D341Med (cell line): ENCODE measurements at regions not wholly inside any gene's neighbourhood (a gene's known extent, or its start where the extent isn't known, plus 50 kb on each side); places are given as distances from the start of the nearest gene placed in this dataset.
"Not testable (repeated sequence)": the region's sequence is repeated elsewhere in the genome, so short reads cannot be mapped to it uniquely, and the experiment has no call there.

Experiments
- DNase-seq: peaks from one replicate; pipeline ENCODE4 v3.0.0; 2012; ENCODE audit warnings: low spot score

DNA sequence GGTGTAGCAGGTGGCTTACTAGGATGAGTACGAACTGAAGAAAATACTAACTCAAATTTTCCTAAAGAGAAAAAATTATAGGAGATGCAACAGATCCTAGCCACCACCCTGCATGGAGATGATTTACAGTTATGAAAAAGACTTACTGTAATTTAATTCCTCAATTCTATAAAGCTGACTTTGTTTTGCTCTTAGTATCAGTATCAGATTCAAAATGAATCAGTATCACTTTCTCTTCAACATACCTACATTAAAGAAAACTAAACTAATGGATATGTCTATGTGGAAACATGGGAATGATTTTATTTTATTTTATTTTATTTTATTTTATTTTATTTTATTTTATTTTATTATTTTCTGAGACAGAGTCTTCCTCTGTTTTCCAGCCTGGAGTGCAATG is 525.8 kb downstream of the NLGN4X start:
- DNase-seq = no peak

DNA sequence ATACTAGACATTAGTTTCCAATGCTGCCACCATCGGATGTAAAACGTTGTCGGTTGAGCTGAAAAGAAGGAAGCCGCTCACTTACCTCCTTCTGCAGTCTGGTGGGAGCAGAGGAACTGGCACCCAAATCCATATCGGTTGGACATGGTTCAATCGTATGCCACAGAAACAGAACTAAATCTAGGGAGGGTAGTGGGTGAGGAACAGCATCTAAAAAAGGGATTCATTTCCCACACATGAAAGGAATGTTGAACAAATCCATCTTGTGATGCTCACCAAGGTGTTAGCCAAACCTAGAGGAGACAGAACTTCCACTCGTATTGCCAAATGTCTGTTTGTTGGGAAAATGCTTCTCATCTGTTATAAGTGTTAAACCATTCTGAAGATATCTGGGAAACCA is 532.7 kb downstream of the NLGN4X start:
- no peak for DNase-seq

DNA sequence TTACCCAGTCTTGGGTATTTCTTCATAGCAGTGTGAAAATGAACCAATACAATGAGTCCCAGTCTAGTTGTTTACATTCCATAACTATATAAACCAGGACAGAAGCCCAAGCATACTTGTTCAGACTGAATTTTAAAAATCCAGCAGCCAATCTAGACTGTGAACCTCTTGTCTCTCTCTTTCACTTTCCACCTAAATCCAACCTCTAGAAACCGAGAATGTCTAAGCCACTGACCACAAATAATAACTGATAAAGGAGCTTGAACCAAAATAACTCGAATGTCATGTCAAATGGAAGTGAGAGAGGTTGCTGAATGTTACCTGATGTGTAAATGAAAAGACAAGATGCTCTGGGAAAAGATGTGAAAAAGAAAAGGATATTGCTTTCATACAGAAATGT is 544.7 kb downstream of the NLGN4X start:
- DNase-seq = no peak

DNA sequence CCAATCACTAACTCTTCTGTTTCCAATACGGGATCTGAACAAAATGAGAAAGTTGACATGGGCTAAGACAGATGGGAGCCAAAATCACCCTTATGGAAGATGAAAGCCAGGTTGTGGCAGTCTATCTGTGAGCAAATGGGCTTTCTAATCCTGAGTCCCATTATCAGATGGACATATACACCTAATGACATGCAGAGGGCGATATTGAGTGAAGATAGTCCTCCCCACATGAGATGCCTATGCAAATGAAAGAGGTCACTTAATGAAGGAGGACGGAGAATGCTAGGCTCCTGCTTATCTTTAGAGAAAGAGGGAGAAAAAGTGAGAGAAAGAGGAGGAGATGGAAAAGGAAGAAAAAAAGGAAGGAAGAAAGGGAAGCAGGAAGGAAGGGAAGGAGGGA is 547.5 kb downstream of the NLGN4X start:
- DNase-seq = peak; percentile 32

DNA sequence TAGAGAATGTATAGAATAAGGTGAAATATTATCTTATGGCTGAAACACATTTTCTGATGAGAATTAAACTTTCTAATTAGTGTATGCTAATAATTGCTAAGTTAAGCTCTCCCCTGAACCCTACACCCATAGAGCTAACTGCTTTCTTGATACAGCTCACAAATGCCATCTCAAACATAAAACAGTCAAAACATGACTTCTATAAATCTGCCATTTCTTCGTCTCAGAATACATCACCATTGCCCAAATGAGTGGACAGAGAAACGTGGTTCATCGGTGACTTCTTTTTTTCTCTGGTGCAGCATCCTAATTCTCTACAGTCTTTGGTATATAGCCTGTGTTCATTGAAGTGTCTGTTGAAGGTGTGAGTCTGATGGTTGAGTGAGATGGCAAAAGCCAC is 554.6 kb downstream of the NLGN4X start:
- DNase-seq = no peak

DNA sequence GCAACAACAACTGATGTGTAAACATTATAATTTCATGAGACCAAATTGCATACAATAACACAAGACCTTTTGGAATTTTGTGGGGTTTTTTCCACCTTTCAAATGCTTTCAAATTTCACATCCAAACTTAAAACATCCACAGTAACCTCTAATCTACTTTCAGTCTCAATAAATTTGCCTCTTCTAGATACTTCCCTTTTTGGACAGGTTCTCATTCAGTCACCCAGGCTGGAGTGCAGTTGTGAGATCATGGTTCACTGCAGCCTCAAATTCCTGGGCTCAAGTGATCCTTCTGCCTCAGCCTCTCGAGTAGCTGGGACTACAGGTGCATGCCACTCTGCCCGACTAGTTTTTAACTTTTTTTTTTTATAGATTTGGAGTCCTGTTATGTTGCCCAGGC is 556.6 kb downstream of the NLGN4X start:
- DNase-seq = no peak

DNA sequence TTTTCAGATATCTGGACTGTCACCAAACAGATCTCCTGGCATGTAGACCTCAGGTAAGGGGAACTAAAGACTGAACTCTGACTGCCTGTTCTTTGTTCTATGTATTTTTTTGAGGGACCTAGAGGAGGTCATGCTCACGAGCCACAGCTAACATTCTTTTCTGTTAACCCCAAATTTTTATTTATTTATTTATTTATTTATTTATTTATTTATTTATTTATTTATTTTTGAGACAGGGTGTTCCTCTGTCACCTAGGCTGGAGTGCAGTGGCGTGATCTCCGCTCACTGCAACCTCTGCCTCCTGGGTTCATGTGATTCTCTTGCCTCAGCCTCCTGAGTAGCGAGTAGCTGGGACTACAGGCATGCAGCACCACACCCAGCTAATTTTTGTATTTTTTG is 562.0 kb downstream of the NLGN4X start:
- not testable (repeated sequence) for DNase-seq

DNA sequence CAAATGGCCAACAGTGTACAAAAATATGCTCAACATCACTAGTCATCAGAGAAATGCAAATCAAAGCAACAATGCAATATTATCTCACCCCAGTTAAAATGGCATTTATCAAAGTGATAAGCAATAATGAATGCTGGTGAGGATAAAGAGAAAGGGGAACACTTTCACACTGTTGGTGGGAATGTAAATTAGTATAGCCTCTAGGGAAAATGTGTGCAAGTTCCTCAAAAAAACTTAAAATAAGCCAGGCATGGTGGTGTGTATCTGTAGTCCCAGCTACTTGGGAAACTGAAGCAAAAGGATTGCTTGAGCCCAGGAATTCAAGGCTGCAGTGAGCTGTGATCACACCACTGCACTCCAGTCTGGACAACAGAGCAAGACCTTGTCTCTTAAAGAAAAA is 572.1 kb downstream of the NLGN4X start:
- no peak for DNase-seq

DNA sequence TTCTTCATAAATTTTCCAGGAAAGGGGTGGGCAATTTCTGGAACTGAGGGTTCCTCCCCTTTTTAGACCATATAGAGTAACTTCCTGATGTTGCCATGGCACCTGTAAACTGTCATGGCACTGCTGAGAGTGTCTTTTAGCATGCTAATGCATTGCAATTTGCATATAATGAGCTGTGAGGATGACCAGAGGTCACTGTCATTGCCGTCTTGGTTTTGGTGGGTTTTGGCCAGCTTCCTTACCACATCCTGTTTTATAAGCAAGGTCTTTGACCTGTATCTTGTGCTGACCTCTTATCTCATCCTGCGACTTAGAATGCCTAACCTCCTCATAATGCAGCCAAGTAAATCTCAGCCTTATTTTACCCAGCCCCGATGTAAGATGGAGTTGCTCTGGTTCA is 577.8 kb downstream of the NLGN4X start:
- no peak for DNase-seq

DNA sequence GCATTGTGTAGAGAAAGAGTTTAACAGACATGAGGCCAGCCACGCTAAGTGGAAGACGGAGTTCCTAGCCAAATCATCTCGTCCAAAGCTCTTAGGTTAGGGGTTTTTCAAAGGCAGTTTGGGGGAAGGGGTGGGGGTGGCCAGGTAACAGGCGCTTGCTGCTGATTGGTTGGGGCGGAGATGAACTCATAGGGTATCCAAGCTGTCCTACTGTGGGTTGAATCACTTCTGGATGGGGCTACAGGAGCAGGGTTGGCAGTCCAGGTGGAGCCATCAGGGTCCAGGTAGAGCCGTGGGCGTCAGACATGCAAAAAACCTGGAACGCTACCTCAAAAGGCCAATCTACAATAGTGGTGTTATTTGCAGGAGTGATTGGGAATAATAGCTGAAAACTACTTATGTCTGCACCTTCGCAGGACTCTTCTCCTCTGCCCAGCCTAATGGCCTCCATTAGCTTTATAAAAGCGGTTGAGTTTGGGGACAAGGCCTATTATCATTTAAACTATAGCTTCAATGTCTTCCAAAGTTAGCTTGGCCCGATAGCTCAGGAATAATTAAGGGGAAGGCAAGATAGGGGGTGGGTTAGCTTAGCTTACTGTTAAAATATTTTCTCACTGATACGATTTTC is 579.6 kb downstream of the NLGN4X start:
- DNase-seq = no peak

DNA sequence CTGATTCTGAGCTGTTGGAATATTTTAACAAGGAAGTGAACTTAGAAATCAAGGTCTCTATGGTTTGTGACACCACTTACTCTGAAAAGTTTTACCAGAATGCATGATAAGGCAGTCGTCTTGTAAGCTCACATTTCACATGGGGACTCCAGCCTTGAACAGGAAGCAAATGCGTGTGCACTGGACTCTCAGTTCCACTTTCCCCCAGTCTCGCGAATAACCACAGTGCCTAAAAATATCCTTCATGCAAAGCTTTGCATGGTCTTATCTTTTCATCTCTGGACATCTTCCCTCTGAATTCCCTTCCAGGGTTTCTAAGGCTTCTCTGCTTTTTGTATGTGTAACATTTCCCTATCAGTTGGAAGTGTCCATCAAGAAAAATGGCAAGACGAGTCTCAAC is 581.8 kb downstream of the NLGN4X start:
- no peak for DNase-seq

DNA sequence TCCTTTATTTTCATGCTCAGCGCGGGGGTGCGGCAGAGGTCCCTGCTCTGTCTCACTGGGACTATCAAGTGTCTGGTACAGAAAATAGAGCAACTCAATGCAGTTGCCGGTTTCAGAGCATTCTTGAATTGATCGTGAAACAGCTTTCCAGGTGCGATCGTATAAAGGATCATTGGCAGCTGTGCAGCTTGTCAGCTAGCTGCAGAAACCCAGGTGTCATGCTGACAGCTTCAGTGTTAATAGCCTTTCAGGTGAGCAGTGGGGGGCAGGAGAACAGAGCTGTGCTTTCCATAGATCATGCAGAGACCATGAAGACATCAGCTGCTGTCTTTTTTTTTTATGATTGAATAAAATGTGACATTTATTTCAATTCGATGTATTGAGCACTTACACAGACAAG is 583.9 kb downstream of the NLGN4X start:
- DNase-seq = no peak

DNA sequence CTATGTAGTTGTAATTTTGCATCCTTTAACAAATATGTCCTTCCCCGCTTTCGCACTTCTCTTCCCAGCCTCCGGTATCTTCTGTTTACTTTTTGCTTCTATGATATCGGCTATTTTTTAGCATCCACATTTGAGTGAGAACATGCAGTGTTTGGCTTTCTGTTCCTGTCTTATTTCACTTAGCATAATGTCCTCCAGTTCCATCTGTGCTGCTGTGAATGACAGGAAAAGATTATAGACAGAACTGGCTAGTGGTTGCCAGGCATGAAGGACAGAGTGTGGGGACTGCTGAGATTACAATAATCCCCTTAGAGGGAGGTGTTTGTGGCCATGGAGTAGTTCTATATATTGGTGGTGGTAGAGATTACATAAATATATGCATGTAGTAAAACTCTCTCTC is 588.6 kb downstream of the NLGN4X start:
- DNase-seq = no peak

DNA sequence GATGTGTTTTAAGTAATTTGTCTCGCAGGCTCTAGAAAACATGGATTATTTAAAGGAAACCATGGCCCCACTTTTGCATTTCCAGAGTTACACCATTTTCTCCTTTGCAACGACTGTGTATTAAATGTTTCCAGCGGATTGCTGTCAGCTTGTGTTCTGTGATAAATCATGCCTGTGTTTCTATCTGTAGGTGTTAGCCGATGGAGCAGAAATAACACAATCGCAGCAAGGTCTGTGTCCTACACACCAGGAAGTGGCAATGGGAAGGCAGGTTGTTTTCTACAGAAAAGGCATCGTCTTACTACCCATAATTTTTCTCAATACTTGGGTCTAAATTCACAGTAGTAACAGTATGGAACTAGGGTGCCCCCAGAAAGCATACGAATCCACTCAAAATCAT is 590.1 kb downstream of the NLGN4X start:
- no peak for DNase-seq

DNA sequence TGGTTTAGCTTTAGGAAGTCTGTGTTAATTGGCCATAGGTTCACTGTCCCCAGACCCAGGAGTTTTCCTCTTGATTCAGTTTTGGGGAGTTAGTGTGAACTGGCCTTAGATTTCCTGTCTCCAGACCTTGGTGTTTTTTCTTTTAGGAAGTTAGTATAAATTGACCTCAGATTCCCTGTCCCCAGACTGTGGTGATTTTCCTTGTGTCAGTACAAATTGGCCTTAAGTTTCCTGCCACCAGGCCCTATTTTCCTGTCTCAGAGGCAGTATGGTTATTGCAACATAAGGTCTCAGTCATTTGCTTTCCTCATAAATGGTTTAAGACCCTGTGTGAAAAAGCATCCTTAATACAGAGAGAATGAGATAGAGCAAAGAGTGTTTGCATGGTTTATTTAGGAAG is 595.8 kb downstream of the NLGN4X start:
- no peak for DNase-seq

DNA sequence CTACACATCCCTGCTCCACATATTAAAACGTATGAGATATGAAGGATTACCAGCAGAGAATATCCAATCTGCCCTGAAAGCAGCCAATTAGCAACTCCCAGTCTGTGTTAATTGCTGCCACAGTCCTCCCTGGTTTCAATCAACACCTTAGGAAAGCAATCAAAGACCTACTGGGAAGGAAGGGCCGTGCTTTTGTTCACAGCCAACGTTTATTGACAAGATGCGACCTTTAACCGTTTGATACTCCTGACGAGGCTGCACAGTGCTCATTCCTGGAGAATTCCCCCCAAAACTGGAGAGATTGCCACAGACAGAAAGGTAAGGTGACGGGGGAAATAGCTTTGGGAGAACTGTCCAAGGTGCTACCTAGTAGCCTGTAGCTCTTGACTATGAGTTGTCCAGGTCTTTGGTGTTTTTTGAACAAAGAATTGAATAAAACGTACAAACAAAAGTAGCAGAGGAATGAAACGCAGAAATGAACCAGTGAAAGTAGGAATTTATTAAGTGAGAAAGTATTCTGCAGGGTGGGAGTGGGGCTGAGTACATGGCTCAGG is 596.5 kb downstream of the NLGN4X start:
- no peak for DNase-seq

DNA sequence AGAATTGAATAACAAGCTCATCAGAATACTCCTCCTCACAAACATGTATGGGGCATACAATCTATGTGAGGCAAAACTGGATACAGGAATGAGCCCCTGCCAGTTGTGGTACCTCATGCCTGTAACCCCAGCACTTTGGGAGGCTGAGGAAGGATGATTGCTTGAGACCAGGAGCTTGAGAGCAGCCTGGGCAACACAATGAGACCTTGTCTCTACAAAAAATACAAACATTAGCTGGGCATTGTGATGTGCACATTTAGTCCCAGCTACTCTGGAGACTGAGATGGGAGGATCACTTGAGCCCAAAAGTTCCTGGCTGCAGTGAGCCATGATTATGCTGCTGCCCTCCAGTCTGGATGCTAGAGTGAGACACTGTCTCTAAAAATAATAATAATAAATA is 611.0 kb downstream of the NLGN4X start:
- no peak for DNase-seq

DNA sequence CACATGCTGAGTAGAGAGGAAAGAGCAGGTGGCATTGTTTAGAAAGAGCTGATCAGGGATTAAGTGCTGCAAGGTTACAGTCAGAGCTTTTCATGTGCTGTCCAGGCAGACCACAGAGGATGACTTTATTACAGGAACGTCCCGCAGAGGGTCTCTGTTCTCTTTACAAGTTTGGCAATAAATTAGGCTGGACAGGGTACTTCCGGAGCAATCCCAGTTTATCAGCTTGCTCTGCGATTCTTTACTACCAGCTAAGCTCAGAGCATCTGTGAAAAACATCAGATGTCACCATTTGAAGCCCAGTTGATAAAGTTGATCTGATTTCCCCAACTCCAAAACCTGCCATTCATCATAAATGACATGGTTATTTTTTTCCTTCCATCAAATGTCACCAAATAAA is 633.1 kb downstream of the NLGN4X start:
- peak; percentile 4 for DNase-seq

DNA sequence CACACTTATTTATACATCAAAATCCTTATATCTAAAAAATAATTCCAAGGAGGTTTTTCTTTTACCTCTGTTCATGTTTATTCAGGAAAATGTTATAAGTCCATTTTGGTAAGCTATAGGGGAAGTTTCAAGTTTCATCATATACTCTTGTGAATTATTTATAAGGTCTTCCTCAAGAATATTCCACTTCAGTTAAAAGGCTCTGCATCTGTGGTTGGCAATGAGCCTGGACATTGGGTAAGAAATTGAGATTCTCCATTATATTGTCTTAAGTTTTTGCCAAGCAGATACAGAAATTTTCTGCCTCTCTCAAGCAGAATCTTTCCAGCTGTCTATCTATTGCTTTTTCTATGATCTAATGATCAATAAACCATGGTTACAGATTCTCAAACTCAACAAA is 641.9 kb downstream of the NLGN4X start:
- no peak for DNase-seq

DNA sequence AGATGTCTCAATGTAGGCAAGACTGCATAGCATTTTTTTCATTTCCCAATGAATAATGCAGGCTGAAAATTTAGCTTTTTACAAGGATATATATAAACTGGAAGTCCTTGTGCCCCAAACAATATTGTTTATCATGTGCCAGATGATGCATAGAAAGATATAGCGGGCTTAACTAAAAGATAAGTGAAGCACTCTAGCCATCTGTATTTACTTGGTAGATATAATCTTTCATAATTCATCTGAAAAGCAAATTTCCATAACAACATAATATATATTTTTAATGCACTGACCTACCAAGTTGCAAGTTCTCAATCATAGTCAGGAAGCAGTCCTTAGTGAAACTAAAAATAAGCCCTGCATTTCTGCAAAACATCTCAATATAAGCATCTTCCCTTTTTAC is 653.3 kb downstream of the NLGN4X start:
- no peak for DNase-seq

DNA sequence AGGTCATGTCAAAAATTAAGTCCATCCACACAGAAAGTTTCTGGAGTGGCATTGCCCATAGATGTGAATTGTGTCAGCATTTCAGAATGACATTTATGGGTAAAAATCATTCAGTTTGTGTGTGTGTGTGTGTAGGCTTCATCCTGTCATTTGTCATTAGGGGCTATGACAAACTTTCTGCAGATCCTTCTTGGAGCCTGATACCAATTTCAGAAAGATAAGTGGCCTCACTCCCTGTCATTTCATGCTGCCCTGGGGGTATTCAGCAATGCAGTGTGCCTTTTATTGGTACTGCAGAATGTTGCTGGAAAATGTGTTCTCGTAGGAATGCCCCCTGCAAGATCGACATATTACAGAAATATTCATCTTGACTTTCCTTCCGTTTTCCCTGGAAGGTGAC is 659.7 kb downstream of the NLGN4X start:
- DNase-seq = no peak

DNA sequence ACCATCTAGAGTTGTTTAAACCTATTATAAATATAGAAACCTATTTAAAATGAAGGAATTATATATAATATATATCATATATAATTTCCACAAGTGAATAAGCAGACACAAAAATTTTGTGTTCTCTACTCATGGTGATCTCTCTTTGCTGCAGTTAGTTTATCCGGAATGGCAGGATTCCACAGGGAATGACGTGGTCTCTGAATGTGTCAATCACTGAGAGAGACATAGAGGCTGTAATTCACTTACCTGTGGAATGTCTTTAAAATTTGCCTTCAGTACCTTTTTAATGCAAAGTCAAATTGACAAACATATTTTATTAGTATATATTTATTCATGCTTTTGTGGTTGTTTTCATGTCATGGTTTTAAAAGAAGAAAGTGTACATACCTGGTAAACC is 669.3 kb downstream of the NLGN4X start:
- no peak for DNase-seq

DNA sequence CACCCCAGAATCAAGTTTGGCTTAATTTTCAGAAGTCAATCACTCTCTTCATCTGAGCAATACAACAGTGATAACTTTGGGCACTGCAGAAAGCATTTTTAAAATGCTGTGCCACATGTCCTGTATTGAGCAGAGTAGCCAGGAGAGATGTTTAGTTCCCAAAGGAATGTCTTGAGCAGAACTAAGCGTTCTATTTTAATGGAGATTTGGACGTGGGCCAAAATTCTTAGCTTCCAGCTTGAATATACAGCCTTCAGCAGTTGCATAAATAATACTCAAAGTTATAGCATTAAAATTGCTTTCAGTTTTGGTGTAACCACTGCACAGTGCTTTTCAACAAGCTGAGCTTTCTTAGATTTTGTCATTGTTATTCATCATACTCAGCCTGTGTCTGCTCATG is 679.2 kb downstream of the NLGN4X start:
- DNase-seq = no peak

DNA sequence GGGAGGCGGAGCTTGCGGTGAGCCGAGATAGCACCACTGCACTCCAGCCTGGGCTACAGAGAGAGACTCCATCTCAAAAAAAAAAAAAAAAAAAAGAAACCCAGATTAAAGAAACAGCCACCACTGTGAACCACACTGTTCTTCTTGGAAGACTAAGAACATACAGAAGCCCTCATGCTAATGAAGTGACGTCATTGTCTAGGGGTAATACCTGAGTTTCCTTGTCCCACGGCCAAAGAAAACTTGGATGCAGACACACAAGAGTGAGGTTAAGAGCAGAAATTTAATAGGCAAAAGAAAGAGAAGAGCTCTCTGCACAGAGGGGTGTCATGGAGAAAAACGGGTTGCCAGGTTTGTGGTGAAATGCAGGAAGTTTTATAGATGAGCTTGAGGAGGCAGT is 691.6 kb downstream of the NLGN4X start:
- no peak for DNase-seq

DNA sequence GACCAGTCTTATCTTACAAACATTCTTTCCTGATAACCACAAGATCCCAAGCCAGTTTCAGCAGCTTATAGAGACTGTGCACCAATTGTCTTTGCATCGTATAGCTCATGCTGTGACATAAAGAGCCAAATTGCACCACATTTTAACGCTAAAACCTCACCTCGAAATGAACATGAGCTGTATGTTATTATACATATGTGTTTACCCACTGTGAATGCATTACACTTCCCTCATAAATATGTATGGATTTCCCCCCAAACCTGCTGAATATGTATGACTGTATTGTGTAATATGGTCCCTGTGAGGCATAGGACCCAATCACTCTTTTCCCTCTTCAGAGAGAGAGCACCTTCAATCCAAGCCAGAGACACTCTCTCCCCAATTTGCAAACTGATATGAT is 692.4 kb downstream of the NLGN4X start:
- DNase-seq = no peak
